ENCODE measurements at regions not wholly inside any gene's neighbourhood (a gene's known extent, or its start where the extent isn't known, plus 50 kb on each side); places are given as distances from the start of the nearest gene placed in this dataset.

DNA sequence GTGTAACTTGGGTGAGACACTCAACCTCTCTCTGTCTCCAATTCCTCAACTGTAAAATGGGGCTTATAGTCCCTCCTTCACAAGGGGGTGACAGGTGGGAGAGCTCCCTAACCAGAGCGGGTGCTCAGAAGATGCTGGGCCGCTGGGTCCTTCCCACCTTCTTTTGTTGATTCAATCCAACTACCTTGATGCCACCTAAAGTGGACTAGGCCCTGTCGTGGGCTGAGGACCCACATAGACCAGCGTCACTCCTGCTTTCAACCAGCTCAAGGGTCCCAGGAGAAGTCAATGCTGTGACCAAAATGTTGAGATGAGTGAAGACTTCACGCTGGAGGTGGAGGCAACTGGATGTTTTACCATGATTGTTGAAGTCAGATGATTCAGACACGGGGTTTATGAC is 72.7 kb upstream of the WNT11 start:
- no peak for DNase-seq
- Histone ChIP-seq H3K27ac (no peak overlapping the region), H3K36me3 (no peaks in the 10 kb centered on the region), H3K4me3 (no peak overlapping the region), H3K9me3 (peaks cover 0 to 3% (median 0%) of the 10 kb centered on the region in 3 donors), H3K27me3 (no peaks in the 10 kb centered on the region), H3K4me1 (no peaks in the 10 kb centered on the region)
- TF ChIP-seq CTCF (IDR thresholded peaks at IDR 0.05) = no peak
- intact Hi-C loops (cut with DNase I; ENCODE audit: low total_unique reads) = no loop called here

GRCh38 chr11:76278526-76278925 is 72.2 kb upstream of the WNT11 start:
- no peaks in the 10 kb centered on the region for H3K27me3 ChIP-seq

DNA sequence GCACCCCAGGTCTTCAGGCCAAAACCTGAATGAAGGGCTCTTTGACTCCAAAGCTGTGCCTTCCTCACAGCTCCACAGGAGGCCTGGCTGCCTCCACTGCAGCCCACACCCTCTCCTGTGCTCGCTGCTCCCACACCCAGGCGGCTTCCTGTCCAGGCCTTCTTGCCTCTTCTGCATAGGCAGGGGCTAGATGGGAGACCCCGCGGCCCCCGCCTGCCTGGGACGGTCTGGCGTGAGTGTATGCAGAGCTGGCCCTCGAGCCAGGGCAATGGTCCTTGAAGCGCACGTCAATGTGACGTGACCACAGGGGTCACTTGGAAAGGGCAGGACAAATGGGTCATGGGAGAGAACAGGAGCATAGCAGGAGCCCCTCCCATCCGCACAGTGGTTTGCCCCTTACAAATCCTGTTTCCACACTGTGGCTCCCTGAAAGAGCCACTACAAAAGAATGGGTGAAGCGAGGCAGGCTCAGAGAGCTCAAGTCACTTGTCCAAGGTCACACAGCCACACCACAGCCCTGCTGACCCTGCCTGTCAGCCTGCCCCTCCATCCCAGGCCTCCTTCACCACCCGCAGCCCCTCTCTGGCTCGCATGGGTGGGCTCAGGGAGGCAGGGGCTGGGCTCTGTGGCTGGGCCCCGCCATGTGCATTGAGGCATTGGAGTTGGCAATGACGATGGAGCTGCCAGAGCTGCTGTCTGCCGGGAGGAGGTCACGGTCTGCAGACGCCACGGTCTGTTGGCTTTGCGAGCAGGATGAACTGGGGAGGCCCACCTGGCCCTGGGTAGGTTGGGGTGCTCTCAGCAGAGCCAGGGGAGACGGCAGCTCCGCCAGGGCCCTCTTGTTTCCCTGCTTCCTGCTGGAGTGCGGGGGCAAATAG is 71.2 kb upstream of the WNT11 start:
- no peaks in the 10 kb centered on the region for H3K4me1 ChIP-seq
- H3K4me3 ChIP-seq = no peak overlapping the region
- no peak for TF ChIP-seq CTCF (IDR thresholded peaks at IDR 0.05)
- no peak for DNase-seq
- H3K9me3 ChIP-seq = peaks cover 0 to 4% (median 0%) of the 10 kb centered on the region in 3 donors
- intact Hi-C loops (cut with DNase I; ENCODE audit: low total_unique reads) = loop anchor here (1.0 kb wide), 1 partner anchor 34 kb away; no protein-coding TSS in a partner anchor
- no peaks in the 10 kb centered on the region for H3K36me3 ChIP-seq
- H3K27me3 ChIP-seq = no peaks in the 10 kb centered on the region
- H3K27ac ChIP-seq = no peak overlapping the region

More at GRCh38 chr11:76278526-76278925, 72.2 kb upstream of the WNT11 start:
- peaks cover 0 to 4% (median 0%) of the 10 kb centered on the region in 3 donors for H3K9me3 ChIP-seq
- no peak for DNase-seq
- no peaks in the 10 kb centered on the region for H3K36me3 ChIP-seq
- no peak overlapping the region for H3K4me3 ChIP-seq
- TF ChIP-seq CTCF (IDR thresholded peaks at IDR 0.05) = no peak
- H3K27ac ChIP-seq = no peak overlapping the region
- intact Hi-C loops (cut with DNase I; ENCODE audit: low total_unique reads) = loop anchor here (1.0 kb wide), 1 partner anchor 35 kb away; no protein-coding TSS in a partner anchor
- no peaks in the 10 kb centered on the region for H3K4me1 ChIP-seq

GRCh38 chr11:76276781-76277155 is 70.5 kb upstream of the WNT11 start:
- DNase-seq = no peak
- H3K4me3 ChIP-seq = no peak overlapping the region
- no peaks in the 10 kb centered on the region for H3K27me3 ChIP-seq
- H3K36me3 ChIP-seq = no peaks in the 10 kb centered on the region
- TF ChIP-seq CTCF (IDR thresholded peaks at IDR 0.05) = no peak
- no peaks in the 10 kb centered on the region for H3K4me1 ChIP-seq
- H3K27ac ChIP-seq = no peak overlapping the region
- intact Hi-C loops (cut with DNase I; ENCODE audit: low total_unique reads) = no loop called here
- peaks cover 0 to 4% (median 0%) of the 10 kb centered on the region in 3 donors for H3K9me3 ChIP-seq

- Histone ChIP-seq H3K4me3 (no peak overlapping the region), H3K27ac (no peak overlapping the region), H3K9me3 (peaks cover 0 to 4% (median 0%) of the 10 kb centered on the region in 3 donors), H3K4me1 (no peaks in the 10 kb centered on the region), H3K27me3 (no peaks in the 10 kb centered on the region), H3K36me3 (no peaks in the 10 kb centered on the region)
- no peak for DNase-seq
- intact Hi-C loops (cut with DNase I; ENCODE audit: low total_unique reads) = no loop called here
- no peak for TF ChIP-seq CTCF (IDR thresholded peaks at IDR 0.05)
Observed at GRCh38 chr11:76276046-76276780, 69.9 kb upstream of the WNT11 start.

Data from tibial artery (tissue), 4 donors.